GM18517 (cell line): ENCODE measurements at regions not wholly inside any gene's neighbourhood (a gene's known extent, or its start where the extent isn't known, plus 50 kb on each side); places are given as distances from the start of the nearest gene placed in this dataset.
"Not testable (repeated sequence)": the region's sequence is repeated elsewhere in the genome, so short reads cannot be mapped to it uniquely, and the experiment has no call there.

ENCODE experiments used
- ATAC-seq: cut with Tn5 transposase; IDR thresholded peaks from one replicate; pipeline ENCODE4 v1.9.1; 2021; ENCODE audit warnings: mild to moderate bottlenecking, moderate library complexity; ENCODE audit not compliant: unreplicated experiment

- ATAC-seq = no peak
Observed at GRCh38 chr17:51347851-51348584, 87.7 kb downstream of the UTP18 start.

GRCh38 chr17:51351080-51351479, 90.7 kb downstream of the UTP18 start:
- ATAC-seq = no peak

- no peak for ATAC-seq
Observed at GRCh38 chr17:51351890-51352289, 91.5 kb downstream of the UTP18 start.

GRCh38 chr17:51352798-51353197, 92.5 kb downstream of the UTP18 start:
- no peak for ATAC-seq

- ATAC-seq = no peak
Observed at GRCh38 chr17:51353296-51353695, 93.0 kb downstream of the UTP18 start.

GRCh38 chr17:51354936-51355335, 94.6 kb downstream of the UTP18 start:
- no peak for ATAC-seq

- ATAC-seq = no peak
Observed at GRCh38 chr17:51355441-51356410, 95.4 kb downstream of the UTP18 start.

GRCh38 chr17:51359055-51359454, 98.7 kb downstream of the UTP18 start:
- ATAC-seq = no peak

GRCh38 chr17:51362811-51363585, 102.7 kb downstream of the UTP18 start:
- no peak for ATAC-seq

GRCh38 chr17:51365090-51365489, 104.7 kb downstream of the UTP18 start:
- no peak for ATAC-seq

GRCh38 chr17:51366866-51367265, 106.5 kb downstream of the UTP18 start:
- ATAC-seq = no peak

- ATAC-seq = not testable (repeated sequence)
Observed at GRCh38 chr17:51367836-51368235, 107.5 kb downstream of the UTP18 start.

- no peak for ATAC-seq
Observed at GRCh38 chr17:51371732-51372151, 111.4 kb downstream of the UTP18 start.

- peak; percentile 77 for ATAC-seq
Observed at GRCh38 chr17:51372345-51373004, 112.1 kb downstream of the UTP18 start.

GRCh38 chr17:51373489-51374152, 113.3 kb downstream of the UTP18 start:
- ATAC-seq = no peak

- no peak for ATAC-seq
Observed at GRCh38 chr17:51374209-51374608, 113.9 kb downstream of the UTP18 start.

GRCh38 chr17:51375771-51376170, 115.4 kb downstream of the UTP18 start:
- ATAC-seq = no peak

- ATAC-seq = no peak
Observed at GRCh38 chr17:51376739-51377138, 116.4 kb downstream of the UTP18 start.

- ATAC-seq = no peak
Observed at GRCh38 chr17:51381262-51381661, 120.9 kb downstream of the UTP18 start.

- no peak for ATAC-seq
Observed at GRCh38 chr17:51385208-51385607, 124.9 kb downstream of the UTP18 start.
